ENCODE measurements at regions not wholly inside any gene's neighbourhood (a gene's known extent, or its start where the extent isn't known, plus 50 kb on each side); places are given as distances from the start of the nearest gene placed in this dataset. TPM values are rescaled to one million over a fixed set of nuclear protein-coding genes. Genes with fewer than 3 reads are reported as not detected.

GRCh38 chr6:19781269-19781668 is 55.9 kb upstream of the ID4 start:
- Histone ChIP-seq H3K9me3 (replicated peaks; ENCODE audit: control insufficient read depth, insufficient read depth, low read depth, low read length) (no peaks in the 10 kb centered on the region), H3K9ac (ENCODE audit: insufficient read depth in 1 of 2, low read depth in 2 of 2, low read length in 2 of 2) (no peak overlapping the region), H3K27ac (ENCODE audit: extremely low read depth, low read depth, low read length) (no peak overlapping the region), H3K4me1 (replicated peaks in 1 of 2; ENCODE audit: control insufficient read depth in 2 of 2, insufficient read depth in 2 of 2, low read length in 2 of 2) (no peaks in the 10 kb centered on the region), H3K4me2 (ENCODE audit: insufficient read depth, low read length) (no peak overlapping the region), H4K20me1 (replicated peaks; ENCODE audit: control insufficient read depth, insufficient read depth, low read length) (no peaks in the 10 kb centered on the region), H3K27me3 (ENCODE audit: control insufficient read depth in 2 of 2, insufficient read depth in 2 of 2, low read length in 2 of 2) (peaks cover 3 to 5% of the 10 kb centered on the region in 2 experiments; a peak in 1 of 5 replicates), H3K79me2 (ENCODE audit: control insufficient read depth, insufficient read depth, low read length) (no peaks in the 10 kb centered on the region), H3K4me3 (no peak overlapping the region), H2AFZ (ENCODE audit: low read depth, low read length) (no peak overlapping the region), H3K9me1 (ENCODE audit: control insufficient read depth, insufficient read depth, low read length) (no peaks in the 10 kb centered on the region), H3K36me3 (ENCODE audit: control insufficient read depth, insufficient read depth, low read length) (no peaks in the 10 kb centered on the region)
- WGBS (ENCODE audit: insufficient coverage, low coverage, missing lambda C conversion rate) = 3% methylated on average over 4 of the region's 4 CpGs
- ATAC-seq (peak; percentile 35; the same call in 1 of the 3 replicates), FAIRE-seq (no peak), DNase-seq (ENCODE audit: extremely low read depth in 1 of 4, low spot score in 3 of 4) (no peak)
- BruUV-seq (replicated peaks) = no TSS peak
- TF ChIP-seq CCNT2 (IDR thresholded peaks at IDR 0.05; ENCODE audit: borderline replicate concordance, extremely low read depth, insufficient read length, low read depth, low read length) (no peak), ZNF354B (CRISPR knock-in tag; IDR thresholded peaks at IDR 0.05) (no peak), PTTG1 (tag; IDR thresholded peaks at IDR 0.05; ENCODE audit: low read depth) (no peak), PHF21A (IDR thresholded peaks at IDR 0.05; ENCODE audit: borderline replicate concordance, low read depth) (no peak)
- in situ Hi-C loops (cut with MboI) (no loop called here), intact Hi-C loops (cut with micrococcal nuclease) (no loop called here)
- ChIA-PET POLR2A (no interaction called here), CTCF (ENCODE audit: low intra/inter-chr PET ratio) (no interaction called here)

- no peak for FAIRE-seq
- no peak for ATAC-seq
- DNase-seq (ENCODE audit: extremely low read depth in 1 of 4, low spot score in 3 of 4) = no peak
- no TSS peak for BruUV-seq (replicated peaks)
- Histone ChIP-seq H3K4me1 (replicated peaks in 1 of 2; ENCODE audit: control insufficient read depth in 2 of 2, insufficient read depth in 2 of 2, low read length in 2 of 2) (no peaks in the 10 kb centered on the region), H3K36me3 (ENCODE audit: control insufficient read depth, insufficient read depth, low read length) (no peaks in the 10 kb centered on the region), H3K9me1 (ENCODE audit: control insufficient read depth, insufficient read depth, low read length) (no peaks in the 10 kb centered on the region), H3K27ac (ENCODE audit: extremely low read depth, low read depth, low read length) (no peak overlapping the region), H2AFZ (ENCODE audit: low read depth, low read length) (no peak overlapping the region), H3K79me2 (ENCODE audit: control insufficient read depth, insufficient read depth, low read length) (no peaks in the 10 kb centered on the region), H4K20me1 (replicated peaks; ENCODE audit: control insufficient read depth, insufficient read depth, low read length) (no peaks in the 10 kb centered on the region), H3K9ac (ENCODE audit: insufficient read depth in 1 of 2, low read depth in 2 of 2, low read length in 2 of 2) (no peak overlapping the region), H3K27me3 (ENCODE audit: control insufficient read depth in 2 of 2, insufficient read depth in 2 of 2, low read length in 2 of 2) (peaks cover 3 to 5% of the 10 kb centered on the region in 2 experiments; a peak in 1 of 5 replicates), H3K4me3 (no peak overlapping the region), H3K4me2 (ENCODE audit: insufficient read depth, low read length) (no peak overlapping the region), H3K9me3 (replicated peaks; ENCODE audit: control insufficient read depth, insufficient read depth, low read depth, low read length) (no peaks in the 10 kb centered on the region)
- ChIA-PET POLR2A (no interaction called here), CTCF (ENCODE audit: low intra/inter-chr PET ratio) (no interaction called here)
- intact Hi-C loops (cut with micrococcal nuclease) (no loop called here), in situ Hi-C loops (cut with MboI) (no loop called here)
- WGBS (ENCODE audit: insufficient coverage, low coverage, missing lambda C conversion rate) = 0% methylated on average over 3 of the region's 3 CpGs
- TF ChIP-seq ATF1 (CRISPR knock-in tag; IDR thresholded peaks at IDR 0.05) = no peak
- no peak for TF ChIP-seq ATF1 (tag; IDR thresholded peaks at IDR 0.05)
- TF ChIP-seq ZNF316 (IDR thresholded peaks at IDR 0.05) = peak; percentile 58; the same call in 1 of the 2 replicates
- TF ChIP-seq MAFF (IDR thresholded peaks at IDR 0.05; ENCODE audit: low read length) = peak; percentile 46; the same call in 1 of the 2 replicates
Measured at GRCh38 chr6:19782588-19782987, 54.6 kb upstream of the ID4 start.

MicroRNAs in the stretch of these regions (microRNA counts, 767-probe panel; counts per million panel counts)
- 1,344 counts per million, percentile 32 among the panel's probes with 10 or more counts for microRNA hsa-miR-548a-3p

Small RNA genes in the stretch of these regions (microRNA-seq; reads per million reads assigned to microRNA genes)
- gene MIR548A1 (ENCODE audit: borderline microRNAs expressed) = not detected

Small RNA genes in the stretch of these regions (small RNA-seq; reads per million reads assigned to genes)
- gene MIR548A1 (not detected), gene RNA5SP205 (not detected), gene RNU6-801P (not detected)
